T1000 (cell line): ENCODE measurements at regions not wholly inside any gene's neighbourhood (a gene's known extent, or its start where the extent isn't known, plus 50 kb on each side); places are given as distances from the start of the nearest gene placed in this dataset.
"Not testable (repeated sequence)": the region's sequence is repeated elsewhere in the genome, so short reads cannot be mapped to it uniquely, and the experiment has no call there.

ENCODE experiments used
- DNase-seq: peaks from one replicate; lab custom pipeline; 2025; ENCODE audit warnings: mixed read lengths; lab: John Stamatoyannopoulos, UW

GRCh38 chr2:210961249-210961648, 404.9 kb downstream of the CPS1 start:
- DNase-seq, result no peak

DNA sequence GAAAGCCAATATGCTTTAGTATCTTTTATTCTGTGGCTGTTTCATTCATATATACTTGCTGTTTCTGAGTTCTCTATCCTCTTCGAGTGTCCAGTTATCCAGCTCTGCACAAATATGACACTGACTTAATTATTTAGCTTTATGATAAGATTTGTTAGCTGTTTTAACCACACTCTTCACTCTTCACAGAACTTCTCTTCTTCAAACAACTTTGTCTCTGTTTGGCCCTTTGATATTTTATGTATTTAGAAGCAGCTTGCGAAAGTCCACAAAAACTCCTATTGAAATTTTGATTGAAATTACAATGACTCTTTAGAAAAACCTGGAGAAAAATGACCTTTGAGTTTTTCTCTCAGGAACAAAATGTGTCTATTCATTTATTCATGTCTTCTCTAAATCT, 407.0 kb downstream of the CPS1 start:
- DNase-seq, result no peak

DNA sequence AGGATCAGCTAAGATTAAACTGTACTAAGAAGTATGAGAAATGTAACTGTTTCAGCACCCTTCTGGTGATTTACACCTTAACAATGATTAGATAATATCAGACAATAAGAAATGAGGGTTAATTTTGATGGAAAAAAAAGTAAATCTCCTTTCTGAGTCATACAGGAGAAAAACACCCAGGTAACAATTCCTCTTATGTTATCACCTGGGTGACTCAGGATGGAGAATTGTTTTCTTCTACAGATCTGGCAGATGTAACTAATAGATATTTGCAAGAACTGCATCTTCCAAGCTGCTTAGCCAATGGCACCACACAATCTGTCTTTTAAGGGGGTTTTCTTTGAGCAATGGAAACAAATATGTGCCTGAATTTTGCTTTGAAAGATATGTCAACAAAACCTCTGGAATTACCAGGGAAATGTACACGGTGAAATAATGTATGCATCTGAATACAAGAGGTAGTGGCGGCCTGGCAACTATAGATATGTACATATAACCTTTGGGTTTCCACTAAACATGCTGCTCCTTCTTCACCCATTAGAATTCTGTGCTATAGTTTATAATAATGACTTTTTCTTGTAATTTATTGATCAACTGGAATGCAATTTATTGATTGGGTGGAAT, 407.9 kb downstream of the CPS1 start:
- DNase-seq, result no peak

DNA sequence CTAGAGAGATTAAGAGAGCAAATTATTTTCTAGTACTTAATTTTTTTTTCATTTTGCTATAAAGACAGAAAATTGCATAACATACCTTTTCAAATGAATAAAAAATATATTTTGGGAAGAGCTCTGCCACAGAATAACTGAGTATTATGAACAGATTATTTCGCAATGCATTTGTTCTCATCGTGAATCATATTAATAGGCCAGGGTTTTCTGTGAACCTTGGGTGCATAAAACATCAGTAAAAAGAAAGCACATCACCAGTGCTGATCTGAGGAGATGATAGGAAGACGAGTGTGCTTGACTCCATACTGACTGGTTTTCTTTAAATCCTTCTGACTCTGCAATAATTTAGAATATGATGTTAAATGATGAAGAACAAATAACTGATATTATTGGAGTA, 409.1 kb downstream of the CPS1 start:
- DNase-seq, result no peak

DNA sequence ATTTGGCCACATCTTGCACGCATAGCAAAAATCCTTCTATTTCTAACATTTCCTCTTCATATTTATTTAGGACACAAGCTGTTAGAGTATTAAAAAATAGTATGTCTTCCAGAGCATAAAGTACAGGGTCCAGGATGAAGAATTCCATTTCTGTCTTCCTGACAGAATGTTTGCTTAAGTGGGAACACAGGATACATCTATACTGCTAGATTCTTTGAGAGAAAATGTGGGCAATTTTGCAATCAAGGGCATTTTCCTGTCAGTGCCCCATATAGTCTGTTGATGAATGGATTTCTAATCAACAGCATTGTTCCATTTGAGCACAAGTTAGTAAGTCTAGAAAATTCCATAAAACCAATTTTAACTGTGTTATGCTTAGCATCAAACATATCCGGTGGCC, 409.9 kb downstream of the CPS1 start:
- DNase-seq, result no peak

- DNase-seq, result no peak
Measured at GRCh38 chr2:210971431-210971830, 415.0 kb downstream of the CPS1 start.

DNA sequence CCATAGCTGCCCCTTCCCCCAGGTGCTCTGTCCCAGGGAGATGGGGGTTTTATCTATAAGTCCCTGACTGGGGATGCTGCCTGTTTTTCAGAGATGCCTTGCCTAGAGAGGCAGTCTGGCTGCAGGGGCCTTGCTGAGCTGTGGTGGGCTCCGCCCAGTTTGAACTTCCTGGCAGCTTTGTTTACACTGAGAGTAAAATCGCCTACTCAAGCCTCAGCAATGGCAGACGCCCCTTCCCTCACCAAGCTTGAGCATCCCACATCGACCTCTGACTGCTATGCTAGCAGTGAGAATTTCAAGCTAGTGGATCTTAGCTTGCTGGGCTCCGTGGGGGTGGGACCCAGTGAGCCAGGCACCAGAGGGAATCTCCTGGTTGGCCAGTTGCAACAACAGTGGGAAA, 430.4 kb downstream of the CPS1 start:
- DNase-seq, result not testable (repeated sequence)

DNA sequence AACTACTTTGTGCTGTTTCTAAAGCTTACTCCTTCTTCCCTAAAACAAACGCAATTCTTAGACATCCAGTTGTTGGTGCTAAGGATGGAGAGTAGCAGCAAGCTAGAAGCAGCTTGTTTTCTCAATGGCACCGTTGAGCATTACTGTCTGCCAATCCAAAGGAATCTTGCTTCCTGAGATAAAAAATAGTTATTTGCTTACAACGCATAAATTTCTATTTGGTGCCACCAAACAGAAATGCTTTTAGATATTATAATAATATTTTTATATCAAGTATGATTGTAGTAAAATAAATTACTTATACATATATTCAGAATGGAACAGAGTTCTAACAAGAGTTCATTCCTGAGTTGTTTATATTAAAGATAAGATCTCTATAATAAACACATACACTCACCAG, 434.7 kb downstream of the CPS1 start:
- no peak for DNase-seq

DNA sequence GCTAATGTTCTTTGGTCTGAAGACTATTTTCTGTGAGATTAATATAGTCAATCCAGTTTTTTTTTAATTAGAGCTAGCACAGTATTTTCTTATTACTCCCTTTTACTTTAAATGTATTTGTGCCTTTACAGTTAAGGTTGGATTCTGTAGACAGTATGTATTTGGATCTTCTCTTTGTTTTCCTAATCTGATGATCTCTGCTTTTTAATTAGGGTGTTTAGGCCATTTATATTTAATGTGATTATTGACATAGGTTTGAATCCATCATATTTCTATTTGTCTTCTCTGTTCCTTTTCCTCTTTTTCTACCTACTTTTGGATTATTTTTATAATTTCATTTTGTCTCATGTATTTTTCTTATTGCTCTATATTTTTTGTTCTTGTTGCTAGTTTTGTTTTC, 437.7 kb downstream of the CPS1 start:
- no peak for DNase-seq

DNA sequence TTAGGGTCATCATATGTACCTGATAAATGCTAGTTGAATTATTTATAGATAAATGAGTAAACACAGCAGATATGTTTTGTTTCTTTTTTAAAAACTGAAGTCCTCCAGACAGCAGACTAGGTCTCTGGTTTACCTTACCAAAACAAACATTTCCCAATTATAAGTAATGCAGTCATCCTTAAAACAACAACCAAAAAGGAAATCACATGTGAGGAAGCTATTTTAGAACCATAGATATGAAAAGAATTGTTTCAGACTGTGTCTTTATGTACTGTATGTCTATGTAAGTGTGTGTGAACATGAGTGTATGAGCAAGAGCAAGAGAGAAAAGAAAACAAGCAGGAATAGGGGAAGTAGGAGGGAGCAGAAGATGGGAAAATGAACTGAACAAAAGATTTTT, 441.0 kb downstream of the CPS1 start:
- DNase-seq, result no peak

DNA sequence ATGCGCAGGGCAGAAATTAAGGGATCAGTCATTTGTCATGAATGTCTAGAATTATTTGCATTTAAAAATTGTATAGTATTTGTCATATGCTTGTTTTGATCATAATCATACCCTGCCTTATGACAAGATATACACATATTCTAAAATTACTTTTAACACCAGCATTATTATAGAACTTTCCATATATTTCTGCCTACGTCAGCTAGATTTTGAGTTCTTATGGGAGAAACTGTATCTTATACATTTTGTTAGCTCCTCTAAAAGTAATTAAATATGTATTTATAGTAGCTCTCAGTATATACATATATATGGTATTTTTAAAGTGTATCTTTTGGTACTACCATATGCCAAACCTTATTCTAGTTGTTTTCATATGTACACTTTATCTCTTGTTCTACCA, 441.9 kb downstream of the CPS1 start:
- DNase-seq, result no peak

DNA sequence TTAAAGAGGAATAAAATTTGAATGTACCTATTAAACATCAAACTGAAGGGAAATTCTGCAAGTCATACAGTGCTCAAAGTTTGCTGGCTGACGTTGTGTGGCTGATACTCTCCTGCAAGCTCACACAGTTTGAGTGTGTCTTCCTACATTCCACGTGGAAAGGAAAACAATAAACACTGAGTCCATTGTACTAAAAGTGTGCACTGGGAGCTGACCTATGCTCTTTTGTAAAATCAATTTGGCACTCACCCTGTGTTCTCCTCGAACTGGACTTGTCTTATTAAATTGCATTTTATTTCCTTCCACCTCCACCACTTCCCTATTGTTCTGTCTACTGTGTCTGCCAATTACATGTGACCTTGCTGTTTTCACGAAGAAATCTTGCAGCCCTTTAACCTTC, 458.0 kb downstream of the CPS1 start:
- DNase-seq, result no peak

- DNase-seq, result no peak
Measured at GRCh38 chr2:211014906-211015305, 458.5 kb downstream of the CPS1 start.

DNA sequence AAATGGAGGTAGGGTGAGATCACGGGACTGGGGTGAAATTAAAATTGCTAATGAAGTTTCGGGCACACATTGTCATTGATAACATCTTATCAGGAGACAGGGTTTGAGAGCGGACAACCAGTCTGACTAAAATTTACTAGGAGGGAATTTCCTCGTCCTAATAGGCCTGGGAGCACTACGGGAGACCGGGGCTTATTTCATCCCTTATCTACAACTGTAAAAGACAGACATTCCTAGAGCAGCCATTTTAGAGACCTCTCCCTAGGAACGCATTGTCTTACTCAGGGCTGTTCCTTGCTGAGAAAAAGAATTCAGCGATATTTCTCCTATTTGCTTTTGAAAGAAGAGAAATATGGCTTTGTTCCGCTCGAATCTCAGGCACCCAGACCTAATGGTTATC, 468.7 kb downstream of the CPS1 start:
- not testable (repeated sequence) for DNase-seq

DNA sequence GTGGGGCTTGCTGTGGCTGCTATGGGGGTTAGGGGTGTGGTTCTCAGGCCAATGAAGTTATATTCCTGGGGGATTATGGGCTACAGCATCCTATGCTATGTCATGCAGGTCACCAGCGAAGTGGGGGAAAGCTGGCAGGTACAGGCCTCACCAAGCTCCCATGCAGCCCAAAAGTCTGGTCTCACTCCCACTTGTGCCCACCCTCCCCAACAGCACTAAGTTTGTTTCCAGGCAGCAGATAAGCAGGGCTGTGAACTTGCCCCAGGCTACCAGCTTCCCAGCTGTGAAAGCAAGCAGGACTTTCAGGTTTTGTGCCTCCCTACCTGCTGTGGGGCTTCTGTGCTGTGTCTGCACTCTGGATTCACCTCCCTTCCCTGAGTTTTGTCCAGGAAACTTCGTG, 469.7 kb downstream of the CPS1 start:
- no peak for DNase-seq

DNA sequence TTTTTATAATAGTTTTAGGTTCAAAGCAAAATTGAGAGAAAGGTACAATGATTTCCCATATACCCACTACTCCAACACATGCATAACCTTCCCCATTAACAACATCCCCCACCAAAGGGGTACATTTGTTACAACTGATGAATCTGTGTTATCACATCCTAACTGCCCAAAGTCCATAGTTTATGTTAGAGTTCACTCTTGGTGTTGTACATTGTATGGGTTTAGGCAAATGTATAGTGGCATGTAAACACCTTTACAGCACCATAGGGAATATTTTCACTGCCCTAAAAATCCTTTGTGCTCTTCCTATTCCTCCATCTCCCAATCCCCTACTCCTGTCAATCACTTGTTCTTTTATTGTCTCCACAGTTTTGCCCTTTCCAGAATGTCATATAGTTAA, 471.6 kb downstream of the CPS1 start:
- no peak for DNase-seq

DNA sequence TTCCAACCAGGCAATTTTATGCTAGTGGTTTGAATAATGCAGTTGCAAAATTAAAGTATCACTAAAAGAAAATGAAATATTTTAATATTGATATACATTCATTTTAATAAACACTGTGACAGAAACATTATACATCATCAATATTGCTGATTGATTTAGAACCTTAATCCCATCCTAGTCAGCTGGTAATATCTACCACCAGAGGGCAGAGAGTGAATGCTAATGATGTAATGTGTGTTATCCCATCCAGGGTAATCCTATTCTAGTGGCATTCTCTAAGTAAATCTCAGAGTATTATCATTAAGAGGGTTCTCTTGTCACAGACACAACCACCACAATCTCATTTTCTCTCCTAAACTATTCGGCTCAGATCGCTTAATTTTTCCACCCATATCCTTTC, 477.4 kb downstream of the CPS1 start:
- DNase-seq, result no peak

DNA sequence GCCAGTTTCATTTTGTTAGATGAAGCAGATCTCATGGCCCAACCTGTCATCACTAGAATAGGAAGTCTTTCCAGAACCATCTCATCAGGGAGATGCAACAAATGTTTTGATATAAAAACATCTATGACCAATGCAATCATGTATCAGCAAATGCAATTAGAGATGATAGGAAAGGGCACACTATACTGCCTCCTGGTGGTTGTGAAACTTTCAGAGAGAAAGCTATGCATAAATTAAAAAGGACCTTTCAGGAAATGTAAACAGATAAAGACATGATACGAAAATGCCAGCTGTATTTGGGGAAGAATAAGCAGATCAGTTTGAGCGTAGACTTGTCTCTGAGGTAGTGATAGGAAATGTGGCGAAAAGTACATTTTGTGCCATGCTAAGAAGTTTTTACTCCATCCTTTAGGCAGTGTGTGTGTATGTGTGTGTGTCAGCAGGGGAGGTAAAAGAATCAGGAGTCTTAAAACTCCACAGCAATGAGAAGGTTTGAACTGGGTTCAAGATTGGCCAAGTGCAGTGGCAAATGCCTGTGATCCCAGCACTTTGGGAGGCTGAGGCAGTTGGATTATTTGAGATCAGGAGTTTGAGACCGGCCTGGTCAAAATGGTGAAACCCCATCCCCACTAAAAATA, 479.3 kb downstream of the CPS1 start:
- DNase-seq, result no peak

DNA sequence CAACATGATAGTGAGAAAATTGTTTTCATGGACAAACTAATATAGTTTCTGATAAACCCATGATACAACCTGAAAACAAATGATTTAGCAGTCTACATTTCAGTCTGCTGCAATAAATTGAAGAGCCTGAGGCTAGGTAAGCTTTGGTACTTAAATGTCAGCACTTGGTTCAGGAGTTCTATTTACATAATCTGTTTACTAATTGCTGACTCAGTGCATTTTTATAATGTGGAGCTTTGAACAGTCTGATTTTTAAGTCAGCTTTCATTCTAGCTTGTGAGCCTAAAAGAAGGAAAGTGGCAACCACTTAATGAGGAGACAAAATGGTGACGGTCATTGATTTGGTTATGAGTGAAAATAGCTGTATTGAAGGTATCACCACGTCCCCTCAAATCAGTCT, 488.6 kb downstream of the CPS1 start:
- no peak for DNase-seq

- DNase-seq, result no peak
Measured at GRCh38 chr2:211049321-211050018, 493.1 kb downstream of the CPS1 start.

GRCh38 chr2:211055438-211055837, 499.0 kb downstream of the CPS1 start:
- no peak for DNase-seq

- DNase-seq, result no peak
Measured at GRCh38 chr2:211061612-211062296, 505.4 kb downstream of the CPS1 start.

DNA sequence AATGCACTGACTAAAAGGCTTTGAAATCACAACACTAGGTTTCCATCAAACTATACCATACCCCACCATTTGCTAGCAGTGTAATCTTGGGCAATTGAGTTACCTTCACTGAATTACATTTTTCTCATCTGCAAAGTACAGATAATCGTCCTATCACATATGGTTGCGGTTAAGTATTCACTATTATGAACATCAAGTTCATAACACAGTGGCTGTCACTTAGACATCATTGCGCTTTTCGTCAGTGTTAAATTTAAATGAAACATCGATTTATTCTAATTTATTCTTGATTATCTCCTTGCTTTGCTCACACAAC, 505.9 kb downstream of the CPS1 start:
- no peak for DNase-seq
